HG03565 (cell line): ENCODE measurements at regions not wholly inside any gene's neighbourhood (a gene's known extent, or its start where the extent isn't known, plus 50 kb on each side); places are given as distances from the start of the nearest gene placed in this dataset.
"Not testable (repeated sequence)": the region's sequence is repeated elsewhere in the genome, so short reads cannot be mapped to it uniquely, and the experiment has no call there.

Source experiments
- ATAC-seq: cut with Tn5 transposase; IDR thresholded peaks from one replicate; pipeline ENCODE4 v1.9.1; 2021; ENCODE audit warnings: mild to moderate bottlenecking, moderate library complexity; ENCODE audit not compliant: unreplicated experiment

GRCh38 chr18:2138552-2138951 lies 432.8 kb downstream of the METTL4 start:
- no peak for ATAC-seq

- no peak for ATAC-seq
Observed at GRCh38 chr18:2139691-2140090, 431.6 kb downstream of the METTL4 start.

GRCh38 chr18:2143636-2144035 lies 427.7 kb downstream of the METTL4 start:
- ATAC-seq = no peak

GRCh38 chr18:2144811-2145210 lies 426.5 kb downstream of the METTL4 start:
- no peak for ATAC-seq

GRCh38 chr18:2146092-2146491 lies 425.2 kb downstream of the METTL4 start:
- no peak for ATAC-seq

- no peak for ATAC-seq
Observed at GRCh38 chr18:2146754-2147153, 424.6 kb downstream of the METTL4 start.

- ATAC-seq = no peak
Observed at GRCh38 chr18:2147476-2148230, 423.7 kb downstream of the METTL4 start.

GRCh38 chr18:2148823-2149222 lies 422.5 kb downstream of the METTL4 start:
- no peak for ATAC-seq

GRCh38 chr18:2150566-2150965 lies 420.7 kb downstream of the METTL4 start:
- ATAC-seq = no peak

GRCh38 chr18:2154278-2154677 lies 417.0 kb downstream of the METTL4 start:
- no peak for ATAC-seq

- no peak for ATAC-seq
Observed at GRCh38 chr18:2164644-2165550, 406.4 kb downstream of the METTL4 start.

GRCh38 chr18:2166876-2167275 lies 404.4 kb downstream of the METTL4 start:
- not testable (repeated sequence) for ATAC-seq

- ATAC-seq = no peak
Observed at GRCh38 chr18:2168022-2168421, 403.3 kb downstream of the METTL4 start.

- ATAC-seq = no peak
Observed at GRCh38 chr18:2169656-2170055, 401.6 kb downstream of the METTL4 start.

- no peak for ATAC-seq
Observed at GRCh38 chr18:2171840-2172625, 399.3 kb downstream of the METTL4 start.

- no peak for ATAC-seq
Observed at GRCh38 chr18:2172881-2173280, 398.4 kb downstream of the METTL4 start.

- no peak for ATAC-seq
Observed at GRCh38 chr18:2173486-2173885, 397.8 kb downstream of the METTL4 start.

- no peak for ATAC-seq
Observed at GRCh38 chr18:2178036-2178435, 393.3 kb downstream of the METTL4 start.

- ATAC-seq = no peak
Observed at GRCh38 chr18:2179498-2180183, 391.7 kb downstream of the METTL4 start.

- ATAC-seq = no peak
Observed at GRCh38 chr18:2180586-2180985, 390.7 kb downstream of the METTL4 start.

- no peak for ATAC-seq
Observed at GRCh38 chr18:2183432-2183831, 387.9 kb downstream of the METTL4 start.
